NCI-H1105 (cell line): ENCODE measurements at regions not wholly inside any gene's neighbourhood (a gene's known extent, or its start where the extent isn't known, plus 50 kb on each side); places are given as distances from the start of the nearest gene placed in this dataset.
"Not testable (repeated sequence)": the region's sequence is repeated elsewhere in the genome, so short reads cannot be mapped to it uniquely, and the experiment has no call there.

Experiments used
- DNase-seq: peaks from one replicate; lab custom pipeline; 2025; lab: John Stamatoyannopoulos, UW

- no peak for DNase-seq
Observed at GRCh38 chr1:29389533-29390041, 153.3 kb downstream of the PTPRU start.

- DNase-seq: no peak
Observed at GRCh38 chr1:29388884-29389283, 152.6 kb downstream of the PTPRU start.

- DNase-seq: no peak
Observed at GRCh38 chr1:29388170-29388569, 151.8 kb downstream of the PTPRU start.

- no peak for DNase-seq
Observed at GRCh38 chr1:29387210-29387609, 150.9 kb downstream of the PTPRU start.

GRCh38 chr1:29386453-29386852, 150.1 kb downstream of the PTPRU start:
- not testable (repeated sequence) for DNase-seq

GRCh38 chr1:29385966-29386365, 149.6 kb downstream of the PTPRU start:
- DNase-seq: no peak

- DNase-seq: no peak
Observed at GRCh38 chr1:29384496-29385015, 148.2 kb downstream of the PTPRU start.

GRCh38 chr1:29383746-29384371, 147.5 kb downstream of the PTPRU start:
- DNase-seq: no peak

- DNase-seq: no peak
Observed at GRCh38 chr1:29382851-29383745, 146.8 kb downstream of the PTPRU start.

GRCh38 chr1:29381426-29381825, 145.1 kb downstream of the PTPRU start:
- DNase-seq: no peak

GRCh38 chr1:29380532-29380931, 144.2 kb downstream of the PTPRU start:
- DNase-seq: no peak

- peak; percentile 59 for DNase-seq
Observed at GRCh38 chr1:29379443-29380073, 143.2 kb downstream of the PTPRU start.
